Fibroblast of mammary gland (primary cell): ENCODE measurements at regions not wholly inside any gene's neighbourhood (a gene's known extent, or its start where the extent isn't known, plus 50 kb on each side); places are given as distances from the start of the nearest gene placed in this dataset.

ENCODE experiments used
- DNase-seq: peaks from one replicate; pipeline ENCODE4 v3.0.0-alpha.2; 2010; ENCODE audit warnings: low read depth
- H3K4me3 ChIP-seq: 2 replicates; pipeline ENCODE4 v1.5.1; 2011; ENCODE audit warnings: low read depth, mild to moderate bottlenecking, low read length, moderate library complexity; ENCODE audit not compliant: control insufficient read depth
- CTCF ChIP-seq: conservative IDR thresholded peaks from 2 replicates; pipeline ENCODE4 v1.5.1; 2011; ENCODE audit warnings: low read depth, low read length, inconsistent platforms; ENCODE audit not compliant: control insufficient read depth, insufficient read depth

- no peak overlapping the region for H3K4me3 ChIP-seq
- no peak for TF ChIP-seq CTCF
- no peak for DNase-seq
Measured at GRCh38 chr11:26837154-26837553, 115.3 kb upstream of the SLC5A12 start.

DNA sequence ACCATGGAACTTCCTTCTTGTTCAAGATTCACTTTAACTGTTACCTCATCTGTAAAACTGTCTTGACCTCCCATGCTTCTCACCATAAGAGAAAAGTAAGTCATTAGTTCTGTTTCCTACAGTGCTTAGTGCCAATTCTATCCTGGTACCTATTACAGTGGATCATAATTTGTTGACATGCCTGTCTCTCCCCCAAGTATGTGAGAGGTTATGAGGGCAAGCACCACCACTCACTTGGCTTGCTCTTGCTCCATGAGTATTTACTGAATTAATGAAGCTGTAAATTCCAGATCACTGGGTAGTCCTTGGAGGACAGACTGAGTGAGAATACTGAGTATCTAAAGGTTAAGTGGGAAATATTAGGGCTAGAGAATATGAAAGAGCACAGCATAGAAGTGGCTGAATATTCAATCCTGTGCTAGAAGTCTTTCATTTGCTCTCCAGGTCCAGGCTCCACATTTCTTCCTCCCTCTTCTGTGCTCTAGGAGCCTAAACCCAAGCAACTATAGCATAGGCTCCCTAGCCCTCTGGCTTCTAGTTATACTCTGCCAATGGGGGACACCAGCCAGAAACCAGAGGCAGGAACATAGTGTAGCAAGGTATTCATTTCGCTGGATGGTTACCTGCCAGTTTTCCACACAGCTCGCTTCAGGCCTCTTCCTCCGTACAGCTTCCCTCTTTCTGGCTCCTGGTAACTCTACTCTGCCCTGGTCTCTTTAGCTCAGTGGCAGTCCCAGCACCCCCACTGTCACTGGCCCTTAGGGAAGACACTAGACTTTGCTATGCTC, 118.2 kb upstream of the SLC5A12 start:
- DNase-seq, result no peak
- no peak for TF ChIP-seq CTCF

DNA sequence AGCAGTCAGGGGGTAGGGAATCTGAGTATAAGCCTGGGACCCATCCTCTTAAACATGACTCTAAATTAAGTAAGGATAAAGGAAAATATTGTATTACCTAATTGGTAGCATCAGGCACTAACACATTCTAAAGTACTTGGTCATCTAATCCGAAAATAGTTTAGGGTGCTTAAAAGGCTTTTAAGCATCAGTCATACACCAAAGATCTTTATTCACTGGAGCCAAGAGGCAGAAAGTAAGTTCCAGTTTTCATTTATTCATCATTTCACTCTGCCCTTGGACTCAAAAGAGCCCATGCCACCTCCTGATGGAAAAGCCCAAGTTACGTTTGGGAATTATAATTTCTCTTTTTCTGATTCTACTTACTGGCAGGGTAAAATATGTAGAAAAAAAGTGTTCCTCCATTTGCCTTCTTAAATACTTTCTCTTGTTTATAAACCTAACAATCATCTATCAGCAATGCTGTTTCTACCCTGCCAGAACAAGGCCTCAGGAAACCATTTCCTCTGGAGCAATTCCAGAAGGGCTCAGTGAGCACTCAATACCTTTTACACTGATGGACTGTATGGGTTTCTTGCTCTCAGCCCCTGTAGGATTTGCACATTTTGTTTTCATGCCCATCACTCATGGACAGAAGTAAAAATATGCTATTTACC, 120.1 kb upstream of the SLC5A12 start:
- TF ChIP-seq CTCF, result no peak
- DNase-seq, result peak; percentile 76
- no peak overlapping the region for H3K4me3 ChIP-seq

More for the DNA sequence above, 118.2 kb upstream of the SLC5A12 start:
- H3K4me3 ChIP-seq, result no peak overlapping the region

DNA sequence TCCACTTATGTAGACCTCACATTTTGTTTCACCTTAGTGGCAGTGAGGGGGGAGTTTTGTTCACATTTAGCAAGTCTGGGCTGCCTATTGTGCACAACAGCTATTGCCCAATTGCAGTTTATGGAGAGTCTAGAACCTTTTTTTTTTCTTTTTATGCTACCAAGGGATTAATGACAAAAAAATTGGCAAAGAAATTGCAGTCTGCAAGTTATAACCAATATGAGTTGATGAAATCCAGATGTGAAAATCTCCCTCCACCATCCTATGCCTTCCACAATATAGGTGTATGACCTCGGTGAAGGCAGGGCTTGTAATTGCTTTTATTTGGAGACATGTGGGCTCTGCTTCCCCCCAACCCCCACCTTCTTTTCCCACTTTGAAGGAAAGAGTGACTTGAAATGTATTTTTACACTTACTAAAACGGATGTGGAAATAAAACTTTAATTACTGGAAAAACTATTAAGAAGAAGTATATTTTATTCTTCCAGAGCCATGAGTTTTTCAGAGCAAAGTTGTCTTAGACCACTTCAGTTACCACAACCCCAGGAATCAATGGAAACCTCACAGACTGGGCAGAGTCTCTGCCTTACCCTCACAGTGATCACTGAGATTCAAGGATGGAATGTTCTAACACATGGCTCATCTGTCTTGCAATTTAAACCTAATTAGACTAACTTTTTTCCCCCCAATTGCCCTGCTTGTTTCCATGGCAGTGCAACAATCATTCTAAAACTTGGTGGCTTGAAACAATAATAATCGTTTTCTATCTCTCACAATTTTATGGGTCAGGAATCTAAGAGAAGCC, 120.8 kb upstream of the SLC5A12 start:
- no peak overlapping the region for H3K4me3 ChIP-seq
- TF ChIP-seq CTCF, result no peak
- peak; percentile 83 for DNase-seq

GRCh38 chr11:26843539-26843938, 121.7 kb upstream of the SLC5A12 start:
- no peak for TF ChIP-seq CTCF
- DNase-seq, result no peak
- H3K4me3 ChIP-seq, result no peak overlapping the region

- no peak overlapping the region for H3K4me3 ChIP-seq
- TF ChIP-seq CTCF, result no peak
- DNase-seq, result peak; percentile 25
Measured at GRCh38 chr11:26844963-26845362, 123.1 kb upstream of the SLC5A12 start.
